DOHH2 (cell line): ENCODE measurements at regions not wholly inside any gene's neighbourhood (a gene's known extent, or its start where the extent isn't known, plus 50 kb on each side); places are given as distances from the start of the nearest gene placed in this dataset.

Experiments
- H3F3A ChIP-seq: fragments of 200-600 bp; sonication (generic), shearing (Covaris generic); 2 replicates; pipeline ENCODE4 v1.6.0; 2016; ENCODE audit warnings: antibody characterized with exemption, mild to moderate bottlenecking; ENCODE audit not compliant: control insufficient read depth, insufficient read depth
- H3K27ac ChIP-seq: fragments of 200-600 bp; sonication (generic); 2 replicates; pipeline ENCODE4 v1.5.1; 2014; ENCODE audit warnings: low read depth, mild to moderate bottlenecking, low read length, moderate library complexity
- H3K27me3 ChIP-seq: fragments of 200-600 bp; sonication (generic); 2 replicates; pipeline ENCODE4 v1.6.1; 2014; ENCODE audit warnings: mild to moderate bottlenecking, low read length, mixed read lengths; ENCODE audit not compliant: control insufficient read depth
- H3K36me3 ChIP-seq: fragments of 200-600 bp; sonication (generic); 2 replicates; pipeline ENCODE4 v1.6.1; 2014; ENCODE audit warnings: mild to moderate bottlenecking, low read length, moderate library complexity, mixed read lengths; ENCODE audit not compliant: control insufficient read depth
- H3K4me1 ChIP-seq: fragments of 200-600 bp; sonication (generic); 2 replicates; pipeline ENCODE4 v1.6.1; 2014; ENCODE audit warnings: mild to moderate bottlenecking, low read length, mixed read lengths; ENCODE audit not compliant: control insufficient read depth
- H3K4me2 ChIP-seq: fragments of 200-600 bp; sonication (generic); 2 replicates; pipeline ENCODE4 v1.6.0; 2014; ENCODE audit warnings: mild to moderate bottlenecking, low read length, moderate library complexity
- H3K4me3 ChIP-seq: fragments of 200-600 bp; sonication (generic); 2 replicates; pipeline ENCODE4 v1.5.1; 2014; ENCODE audit warnings: mild to moderate bottlenecking, low read length, mixed read lengths
- H3K79me2 ChIP-seq: fragments of 200-600 bp; sonication (generic); 2 replicates; pipeline ENCODE4 v1.6.1; 2014; ENCODE audit warnings: mild to moderate bottlenecking, low read length, mixed read lengths; ENCODE audit not compliant: control insufficient read depth
- H3K9me2 ChIP-seq: fragments of 200-600 bp; sonication (generic); replicated peaks from 2 replicates; pipeline ENCODE4 v1.6.1; 2014; ENCODE audit warnings: mild to moderate bottlenecking, low read length, mixed read lengths; ENCODE audit not compliant: control insufficient read depth
- H3K9me3 ChIP-seq: fragments of 200-600 bp; sonication (generic); 2 replicates; pipeline ENCODE4 v1.6.1; 2014; ENCODE audit warnings: antibody characterized with exemption, low read length, mixed read lengths; ENCODE audit not compliant: control insufficient read depth, insufficient read depth
- H4K20me1 ChIP-seq: fragments of 200-600 bp; sonication (generic); 2 replicates; pipeline ENCODE4 v1.6.0; 2014; ENCODE audit warnings: low read depth, mild to moderate bottlenecking, antibody characterized with exemption, low read length, moderate library complexity; ENCODE audit not compliant: control insufficient read depth, insufficient read depth
- EZH2phosphoT487 ChIP-seq: fragments of 200-600 bp; sonication (generic); IDR thresholded peaks from 2 replicates; pipeline ENCODE4 v1.6.1; 2017; ENCODE audit warnings: borderline replicate concordance, mild to moderate bottlenecking, antibody characterized with exemption, low read length, moderate library complexity, mixed read lengths
- TF ChIP-seq, protein P1 (sequence below): fragments of 200-600 bp; sonication (generic); IDR thresholded peaks from one replicate; pipeline ENCODE4 v1.5.1; 2014; ENCODE audit warnings: antibody characterized with exemption, mild to moderate bottlenecking, low read depth, low read length; ENCODE audit not compliant: poor library complexity, severe bottlenecking

DNA sequence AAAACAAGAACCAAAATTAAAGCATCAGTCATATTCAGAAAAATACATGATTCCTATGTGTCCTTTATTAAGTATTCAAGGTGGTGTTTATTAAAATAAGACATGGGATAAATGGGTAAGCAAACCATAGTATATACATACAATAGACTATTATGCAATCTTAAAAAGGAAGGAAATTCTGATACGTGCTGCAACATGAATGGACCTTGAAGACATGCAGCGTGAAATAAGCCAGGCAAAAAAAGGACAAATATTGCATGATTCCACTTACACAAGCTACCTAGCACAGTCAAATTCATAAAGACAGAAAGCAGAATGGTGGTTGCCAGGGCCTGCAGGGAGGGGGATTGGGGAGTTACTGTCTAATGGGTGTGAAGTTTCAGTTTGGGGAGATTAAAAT lies 127.7 kb downstream of the DMAC1 start:
- TF ChIP-seq EZH2phosphoT487, result no peak
- TF ChIP-seq, protein P1, sequence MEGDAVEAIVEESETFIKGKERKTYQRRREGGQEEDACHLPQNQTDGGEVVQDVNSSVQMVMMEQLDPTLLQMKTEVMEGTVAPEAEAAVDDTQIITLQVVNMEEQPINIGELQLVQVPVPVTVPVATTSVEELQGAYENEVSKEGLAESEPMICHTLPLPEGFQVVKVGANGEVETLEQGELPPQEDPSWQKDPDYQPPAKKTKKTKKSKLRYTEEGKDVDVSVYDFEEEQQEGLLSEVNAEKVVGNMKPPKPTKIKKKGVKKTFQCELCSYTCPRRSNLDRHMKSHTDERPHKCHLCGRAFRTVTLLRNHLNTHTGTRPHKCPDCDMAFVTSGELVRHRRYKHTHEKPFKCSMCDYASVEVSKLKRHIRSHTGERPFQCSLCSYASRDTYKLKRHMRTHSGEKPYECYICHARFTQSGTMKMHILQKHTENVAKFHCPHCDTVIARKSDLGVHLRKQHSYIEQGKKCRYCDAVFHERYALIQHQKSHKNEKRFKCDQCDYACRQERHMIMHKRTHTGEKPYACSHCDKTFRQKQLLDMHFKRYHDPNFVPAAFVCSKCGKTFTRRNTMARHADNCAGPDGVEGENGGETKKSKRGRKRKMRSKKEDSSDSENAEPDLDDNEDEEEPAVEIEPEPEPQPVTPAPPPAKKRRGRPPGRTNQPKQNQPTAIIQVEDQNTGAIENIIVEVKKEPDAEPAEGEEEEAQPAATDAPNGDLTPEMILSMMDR, result no peak

DNA sequence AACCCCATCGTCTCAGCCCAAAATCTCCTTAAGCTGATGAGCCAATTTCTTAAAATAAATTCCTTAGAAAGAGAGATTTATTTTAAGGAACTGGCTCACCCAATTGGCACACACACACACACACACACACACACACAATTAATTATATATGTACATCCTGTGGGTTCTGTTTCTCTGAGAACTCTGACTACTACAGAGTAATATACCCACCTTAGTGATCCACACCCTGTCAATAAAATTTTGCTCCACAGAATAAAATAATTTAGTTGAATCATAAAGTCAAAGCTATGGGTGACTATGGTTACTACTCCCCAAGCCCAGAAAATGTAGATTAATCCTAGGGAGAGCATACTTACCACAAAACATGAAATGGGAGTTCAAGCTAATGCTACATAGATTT lies 131.0 kb downstream of the DMAC1 start:
- H3K9me2 ChIP-seq, result no peaks in the 10 kb centered on the region
- no peak for TF ChIP-seq EZH2phosphoT487
- TF ChIP-seq, protein P1, result no peak
- H3K27ac ChIP-seq, result no peak overlapping the region
- H3K27me3 ChIP-seq, result no peaks in the 10 kb centered on the region
- no peaks in the 10 kb centered on the region for H3K9me3 ChIP-seq
- H3K4me3 ChIP-seq, result no peak overlapping the region
- no peak overlapping the region for H3K4me2 ChIP-seq
- H3F3A ChIP-seq, result no peaks in the 10 kb centered on the region
- H4K20me1 ChIP-seq, result no peaks in the 10 kb centered on the region
- H3K36me3 ChIP-seq, result no peaks in the 10 kb centered on the region
- no peaks in the 10 kb centered on the region for H3K4me1 ChIP-seq
- H3K79me2 ChIP-seq, result no peaks in the 10 kb centered on the region

More for the DNA sequence above, 127.7 kb downstream of the DMAC1 start:
- H3F3A ChIP-seq, result no peaks in the 10 kb centered on the region
- no peaks in the 10 kb centered on the region for H3K36me3 ChIP-seq
- no peaks in the 10 kb centered on the region for H3K9me3 ChIP-seq
- H3K4me3 ChIP-seq, result no peak overlapping the region
- H3K4me1 ChIP-seq, result no peaks in the 10 kb centered on the region
- H4K20me1 ChIP-seq, result no peaks in the 10 kb centered on the region
- no peaks in the 10 kb centered on the region for H3K9me2 ChIP-seq
- no peak overlapping the region for H3K27ac ChIP-seq
- H3K79me2 ChIP-seq, result no peaks in the 10 kb centered on the region
- no peaks in the 10 kb centered on the region for H3K27me3 ChIP-seq
- no peak overlapping the region for H3K4me2 ChIP-seq

DNA sequence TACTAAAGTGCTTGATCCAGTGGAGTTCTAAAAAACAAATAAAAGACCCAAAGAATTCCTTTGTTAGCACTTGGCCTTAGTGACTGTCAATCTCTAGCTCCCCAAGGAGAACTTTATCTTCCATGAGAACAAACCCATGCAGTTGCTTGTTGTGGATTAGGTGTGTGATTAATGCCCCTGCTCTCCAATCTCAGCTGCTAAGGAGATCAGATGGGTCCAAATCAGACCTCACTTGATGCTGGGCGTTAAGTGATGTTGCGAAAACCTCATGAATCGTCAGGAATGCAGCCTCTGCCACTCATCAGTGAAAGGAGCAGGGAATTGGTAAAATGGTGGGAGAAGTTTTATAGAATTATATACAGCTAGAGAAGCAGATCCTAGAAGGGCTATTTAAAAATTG lies 133.7 kb downstream of the DMAC1 start:
- Histone ChIP-seq H3K36me3 (no peaks in the 10 kb centered on the region), H3K4me1 (no peaks in the 10 kb centered on the region), H3K4me2 (no peak overlapping the region), H3K27me3 (no peaks in the 10 kb centered on the region), H3K9me2 (no peaks in the 10 kb centered on the region), H3K4me3 (no peak overlapping the region), H4K20me1 (no peaks in the 10 kb centered on the region), H3K79me2 (no peaks in the 10 kb centered on the region), H3F3A (no peaks in the 10 kb centered on the region), H3K9me3 (no peaks in the 10 kb centered on the region), H3K27ac (no peak overlapping the region)
- no peak for TF ChIP-seq EZH2phosphoT487
- TF ChIP-seq, protein P1, result no peak

DNA sequence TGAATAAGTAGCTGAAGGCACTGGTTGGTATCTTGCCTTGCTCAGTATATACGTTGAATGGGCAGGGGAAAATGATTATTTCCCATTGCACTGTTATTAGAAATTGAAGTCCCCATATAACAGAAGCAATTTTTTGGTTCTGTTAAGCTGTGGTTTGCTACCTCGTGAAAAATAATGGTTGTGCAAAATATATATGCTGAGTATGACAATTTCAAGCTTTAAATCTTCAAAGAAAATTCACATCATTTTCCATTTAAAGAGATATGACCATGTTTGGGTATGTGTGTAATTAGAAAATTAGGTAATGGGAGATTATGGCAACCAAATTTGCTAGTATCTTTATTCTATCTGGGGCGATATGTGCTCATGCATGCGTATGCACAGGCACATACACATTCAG lies 139.8 kb downstream of the DMAC1 start:
- Histone ChIP-seq H3K4me2 (no peak overlapping the region), H3K9me3 (no peaks in the 10 kb centered on the region), H3K4me3 (no peak overlapping the region), H3K27ac (no peak overlapping the region), H3K36me3 (no peaks in the 10 kb centered on the region), H3K79me2 (no peaks in the 10 kb centered on the region), H3K9me2 (no peaks in the 10 kb centered on the region), H3F3A (no peaks in the 10 kb centered on the region), H3K27me3 (no peaks in the 10 kb centered on the region), H3K4me1 (no peaks in the 10 kb centered on the region), H4K20me1 (no peaks in the 10 kb centered on the region)
- TF ChIP-seq, protein P1, result no peak
- no peak for TF ChIP-seq EZH2phosphoT487
